Kidney (tissue), 13 donors: ENCODE measurements at regions not wholly inside any gene's neighbourhood (a gene's known extent, or its start where the extent isn't known, plus 50 kb on each side); places are given as distances from the start of the nearest gene placed in this dataset.

Source experiments
- DNase-seq, 5 donors: peaks; one replicate each; pipeline ENCODE4 v3.0.0-alpha.2; 2013 to 2020
- FAIRE-seq: peaks from 2 replicates; lab custom pipeline; 2012; peaks lifted over from hg19 to GRCh38; lab: Jason Lieb, UNC
- H3K27ac ChIP-seq, 2 donors: one replicate each; pipeline ENCODE4 v1.7.0; 2013; ENCODE audit warnings: low read depth in 2 of 2, low read length in 2 of 2, inconsistent platforms in 1 of 2
- H3K27me3 ChIP-seq: one replicate; pipeline ENCODE4 v1.7.1; 2013; ENCODE audit warnings: low read length, inconsistent platforms; ENCODE audit not compliant: control insufficient read depth, insufficient read depth
- H3K36me3 ChIP-seq, 3 donors: one replicate each; pipeline versions ENCODE4 v1.7.0 to v1.7.1; 2013; ENCODE audit warnings: low read length in 3 of 3, control low read depth in 1 of 3, inconsistent platforms in 1 of 3; ENCODE audit not compliant: insufficient read depth in 3 of 3, control insufficient read depth in 2 of 3
- H3K4me1 ChIP-seq, 3 donors: one replicate each; pipeline versions ENCODE4 v1.7.0 to v1.7.1; 2013; ENCODE audit warnings: low read length in 3 of 3, inconsistent platforms in 1 of 3, low read depth in 1 of 3; ENCODE audit not compliant: control insufficient read depth in 2 of 3, insufficient read depth in 2 of 3
- H3K4me3 ChIP-seq, 3 donors: one replicate each; pipeline versions ENCODE4 v1.7.0 to v1.8.1; 2013; ENCODE audit warnings: low read length in 3 of 3, control low read depth in 1 of 3, inconsistent platforms in 1 of 3
- H3K9ac ChIP-seq, 3 donors: one replicate each; pipeline versions ENCODE4 v1.7.0 to v1.7.1; 2013; ENCODE audit warnings: low read length in 3 of 3, control low read depth in 1 of 3, inconsistent platforms in 1 of 3
- H3K9me3 ChIP-seq, 3 donors: one replicate each; pipeline versions ENCODE4 v1.7.0 to v1.7.1; 2013; ENCODE audit warnings: low read length in 3 of 3, control low read depth in 1 of 3, inconsistent platforms in 1 of 3; ENCODE audit not compliant: control insufficient read depth in 2 of 3, insufficient read depth in 1 of 3
- CTCF ChIP-seq: IDR thresholded peaks from 3 replicates; pipeline ENCODE4 v1.5.1; 2012; ENCODE audit warnings: mild to moderate bottlenecking, moderate library complexity, borderline replicate concordance; ENCODE audit not compliant: insufficient read depth; ENCODE audit errors: extremely low read depth
- intact Hi-C: fragments of 100-400 bp; cut with DNase I; formaldehyde crosslinking; loops from one replicate; pipeline ENCODE4 v1.11.1; 2022
- donor health status: control.
- donor health status: control.
- donor health status: control.
- donor health status: control.
- donor health status: control.
- donor health status: DM: yes; HTN: yes; CAD: no.
- donor health status: Normal renal cell carcinoma (clear cell type).

DNA sequence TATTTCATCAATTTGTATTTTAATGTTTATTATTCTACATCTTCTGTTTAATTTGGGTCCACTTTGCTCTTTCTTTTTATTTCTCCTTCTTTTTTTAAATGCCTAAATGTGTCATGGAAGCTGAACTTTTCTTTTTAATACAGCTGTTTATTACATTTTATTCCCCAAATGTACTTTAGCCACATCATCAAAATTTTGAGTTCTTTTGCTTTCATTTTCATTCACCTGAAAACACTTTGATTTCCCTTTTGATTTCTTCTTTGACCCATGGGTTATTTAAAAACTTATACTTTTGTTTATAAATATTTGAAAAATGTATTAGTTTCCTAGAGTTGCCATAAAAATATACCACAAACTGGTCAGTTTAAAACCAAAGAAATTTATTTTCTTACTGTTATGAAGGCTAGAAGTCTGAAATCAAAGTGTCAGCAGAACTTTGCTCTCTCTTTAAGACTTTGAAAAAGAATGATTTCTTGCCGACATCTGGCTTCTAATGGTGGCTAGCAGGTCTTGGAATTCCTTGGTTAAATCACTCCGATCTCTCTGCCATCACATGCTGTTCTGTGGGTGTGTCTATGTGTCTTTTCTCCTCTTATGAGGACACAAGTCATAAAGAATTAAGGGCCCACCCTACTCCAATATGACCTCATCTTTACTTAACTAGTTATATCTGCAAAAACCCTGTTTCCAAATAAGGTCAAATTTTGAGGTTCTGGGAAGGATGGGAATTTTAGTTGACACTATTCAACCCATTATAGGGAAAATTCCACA lies 225.5 kb downstream of the ANKRD7 start:
- FAIRE-seq (no peak), DNase-seq (no peak)

GRCh38 chr7:118452128-118452527 lies 227.6 kb downstream of the ANKRD7 start:
- peak in 1 of 5 donors; percentile 23 for DNase-seq
- FAIRE-seq: peak; percentile 84
- Histone ChIP-seq H3K4me1 (peaks cover 0 to 4% (median 0%) of the 10 kb centered on the region in 3 donors), H3K4me3 (no peak overlapping the region), H3K9me3 (no peaks in the 10 kb centered on the region), H3K27ac (no peak overlapping the region), H3K36me3 (no peaks in the 10 kb centered on the region), H3K27me3 (no peaks in the 10 kb centered on the region), H3K9ac (no peak overlapping the region)
- no peak for TF ChIP-seq CTCF
- intact Hi-C loops: no loop called here

More for the DNA sequence above, 225.5 kb downstream of the ANKRD7 start:
- H3K9me3 ChIP-seq: no peaks in the 10 kb centered on the region
- H3K36me3 ChIP-seq: no peaks in the 10 kb centered on the region
- H3K27me3 ChIP-seq: no peaks in the 10 kb centered on the region
- no peak overlapping the region for H3K9ac ChIP-seq
- no peak overlapping the region for H3K27ac ChIP-seq
- H3K4me1 ChIP-seq: peaks cover 0 to 4% (median 0%) of the 10 kb centered on the region in 3 donors
- no peak for TF ChIP-seq CTCF
- intact Hi-C loops: no loop called here
- peak overlapping the region in 1 of 3 donors; percentile 0 for H3K4me3 ChIP-seq

DNA sequence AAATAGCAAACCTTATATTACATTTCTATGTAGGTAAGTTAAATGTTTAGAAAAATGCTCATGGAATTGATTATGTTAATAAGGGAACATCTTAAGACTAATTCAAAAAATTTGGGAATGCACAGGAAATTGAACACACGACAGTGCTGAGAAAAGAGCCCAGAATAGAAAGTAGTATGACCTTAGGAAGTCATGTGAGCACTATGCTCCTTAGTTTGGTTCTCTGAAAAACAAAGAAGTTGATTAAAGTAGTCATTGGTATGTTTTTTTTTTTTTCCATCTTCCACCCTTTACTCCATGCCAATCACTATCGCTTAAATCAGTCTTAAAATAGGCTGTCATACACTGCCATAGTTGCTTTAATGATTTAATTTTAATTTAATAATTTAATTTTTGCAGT lies 242.9 kb downstream of the ANKRD7 start:
- FAIRE-seq (no peak), DNase-seq (no peak)
- no peak overlapping the region for H3K27ac ChIP-seq
- no peak overlapping the region for H3K9ac ChIP-seq
- no peaks in the 10 kb centered on the region for H3K36me3 ChIP-seq
- intact Hi-C loops: no loop called here
- H3K4me3 ChIP-seq: no peak overlapping the region
- H3K27me3 ChIP-seq: no peaks in the 10 kb centered on the region
- no peak for TF ChIP-seq CTCF
- H3K9me3 ChIP-seq: no peaks in the 10 kb centered on the region
- no peaks in the 10 kb centered on the region for H3K4me1 ChIP-seq
